HepG2 (cell line): ENCODE measurements at regions not wholly inside any gene's neighbourhood (a gene's known extent, or its start where the extent isn't known, plus 50 kb on each side); places are given as distances from the start of the nearest gene placed in this dataset.

Experiments used
- ATAC-seq: fragments of 200-7000 bp; cut with Tn5 transposase; 3 replicates; pipeline ENCODE4 v1.9.1; 2020; ENCODE audit warnings: mild to moderate bottlenecking, moderate library complexity
- BruUV-seq: library from RNA; stranded (reverse); fragments of 400-500 nt; replicated peaks from 2 replicates; lab custom pipeline; 2021; lab: Mats Ljungman, UMichigan
- CTCF ChIA-PET: fragments of 300-600 bp; formaldehyde crosslinking; extraction: SDS; loops from one replicate; lab custom pipeline; 2021; ENCODE audit warnings: low total read pairs, inconsistent platforms, low intra/inter-chr PET ratio; lab: Yijun Ruan, JAX
- POLR2A ChIA-PET: fragments of 350-600 bp; sonication (Branson Sonifier 250); formaldehyde crosslinking; loops from one replicate; lab custom pipeline; 2020; ENCODE audit warnings: antibody characterized with exemption, inconsistent platforms; lab: Yijun Ruan, JAX
- DNase-seq: peaks from one replicate; pipeline ENCODE4 v3.0.0-alpha.2; 2015; ENCODE audit warnings: low spot score
- FAIRE-seq: peaks from 3 replicates; lab custom pipeline; 2011; peaks lifted over from hg19 to GRCh38; lab: Jason Lieb, UNC
- H2AFZ ChIP-seq: one replicate; pipeline ENCODE4 v1.6.1; 2011; ENCODE audit warnings: low read length, inconsistent platforms
- H3K27ac ChIP-seq: fragments of 300-600 bp; 3 replicates; pipeline ENCODE4 v1.8.0; 2011; ENCODE audit warnings: mixed run types, mild to moderate bottlenecking, mixed read lengths, low read length, inconsistent platforms; ENCODE audit not compliant: insufficient read depth; ENCODE audit errors: extremely low read length
- H3K27me3 ChIP-seq, 2 experiments: fragments of 200-600 bp in 1 of 2; 2 replicates in 1 of 2; 3 replicates in 1 of 2; pipeline versions ENCODE4 v1.6.0 to v1.8.0; 2011; ENCODE audit warnings: low read length in 2 of 2, mild to moderate bottlenecking in 2 of 2, moderate library complexity in 2 of 2, inconsistent platforms in 1 of 2; ENCODE audit not compliant: insufficient read depth in 2 of 2, control insufficient read depth in 1 of 2
- H3K36me3 ChIP-seq, 2 experiments: fragments of 200-600 bp in 1 of 2; replicated peaks in 1 of 2; 2 replicates in 1 of 2; 3 replicates in 1 of 2; pipeline versions ENCODE4 v1.5.1 to v1.8.0; 2011; ENCODE audit warnings: low read length in 2 of 2, inconsistent platforms in 1 of 2; ENCODE audit not compliant: insufficient read depth in 2 of 2, control insufficient read depth in 1 of 2
- H3K4me1 ChIP-seq: 2 replicates; pipeline ENCODE4 v1.5.1; 2012; ENCODE audit warnings: low read length, inconsistent platforms; ENCODE audit not compliant: insufficient read depth
- H3K4me2 ChIP-seq: 2 replicates; pipeline ENCODE4 v1.6.0; 2011; ENCODE audit warnings: low read depth, low read length, inconsistent platforms
- H3K4me3 ChIP-seq, 3 experiments: fragments of 200-600 bp in 1 of 3; sonication (generic), shearing (Covaris generic) in 1 of 3; replicated peaks in 1 of 3; 2 replicates each; pipeline ENCODE4 v1.5.1; 2011 to 2016; ENCODE audit warnings: low read length in 3 of 3, inconsistent platforms in 2 of 3, low read depth in 2 of 3, mild to moderate bottlenecking in 2 of 3, control low read depth in 1 of 3, mixed read lengths in 1 of 3; ENCODE audit not compliant: insufficient read depth in 1 of 3
- H3K79me2 ChIP-seq: one replicate; pipeline ENCODE4 v1.6.1; 2011; ENCODE audit warnings: low read length, inconsistent platforms; ENCODE audit not compliant: insufficient read depth
- H3K9ac ChIP-seq: 2 replicates; pipeline ENCODE4 v1.6.0; 2011; ENCODE audit warnings: mild to moderate bottlenecking, low read depth, low read length, inconsistent platforms; ENCODE audit not compliant: insufficient read depth
- H3K9me3 ChIP-seq: 2 replicates; pipeline ENCODE4 v1.5.1; 2012; ENCODE audit warnings: mild to moderate bottlenecking, low read length
- H4K20me1 ChIP-seq: 2 replicates; pipeline ENCODE4 v1.6.0; 2011; ENCODE audit warnings: inconsistent platforms, mild to moderate bottlenecking, low read length, moderate library complexity; ENCODE audit not compliant: insufficient read depth
- ADNP ChIP-seq: sonication (generic); formaldehyde crosslinking; IDR thresholded peaks from 2 replicates; pipeline ENCODE4 v1.4.0; 2020; ENCODE audit warnings: missing genetic modification reagents
- BATF2 ChIP-seq: sonication (generic); formaldehyde crosslinking; IDR thresholded peaks from 2 replicates; pipeline ENCODE4 v1.8.0; 2022; ENCODE audit warnings: mild to moderate bottlenecking, missing genetic modification reagents, moderate library complexity
- CAMTA2 ChIP-seq: sonication (generic); formaldehyde crosslinking; IDR thresholded peaks from 2 replicates; pipeline ENCODE4 v1.4.0; 2020; ENCODE audit warnings: mild to moderate bottlenecking, missing genetic modification reagents, borderline replicate concordance
- LBX2 ChIP-seq: sonication (generic); formaldehyde crosslinking; IDR thresholded peaks from 2 replicates; pipeline ENCODE4 v1.5.0; 2020; ENCODE audit warnings: missing genetic modification reagents, mild to moderate bottlenecking, borderline replicate concordance
- NFE2L1 ChIP-seq: sonication (generic); formaldehyde crosslinking; IDR thresholded peaks from 2 replicates; pipeline ENCODE4 v1.4.0; 2020; ENCODE audit warnings: missing genetic modification reagents, mild to moderate bottlenecking, borderline replicate concordance
- NFKB2 ChIP-seq: sonication (generic); formaldehyde crosslinking; IDR thresholded peaks from 2 replicates; pipeline ENCODE4 v1.4.0; 2020; ENCODE audit warnings: missing genetic modification reagents, borderline replicate concordance
- TBL1XR1 ChIP-seq: fragments of 150-350 bp; IDR thresholded peaks from 2 replicates; pipeline ENCODE4 v1.6.1; 2014; ENCODE audit warnings: borderline replicate concordance, low read length; ENCODE audit not compliant: partially characterized antibody
- TMF1 ChIP-seq: sonication (generic); formaldehyde crosslinking; IDR thresholded peaks from 2 replicates; pipeline ENCODE4 v1.8.1; 2022; ENCODE audit warnings: low read depth, missing genetic modification reagents
- ZNF3 ChIP-seq: IDR thresholded peaks from 2 replicates; pipeline ENCODE4 v1.7.0; 2017; ENCODE audit warnings: inconsistent platforms
- WGBS: methylation state at CpG from one replicate; pipeline ENCODE4 v1.1.6; 2017; ENCODE audit warnings: low lambda C conversion rate; 5-methylcytosine and 5-hydroxymethylcytosine counted together
- in situ Hi-C: cut with HindIII; loops from 2 replicates; pipeline ENCODE4 v1.10.0; 2017; ENCODE audit warnings: low pct_unique_long_range_greater_than_20kb; ENCODE audit not compliant: extremely low pct_ligation_motif_present
- intact Hi-C: fragments of 100-400 bp; cut with micrococcal nuclease; formaldehyde crosslinking; loops from one replicate; pipeline ENCODE4 v1.10.0; 2022; ENCODE audit not compliant: unreplicated experiment
- TF ChIP-seq, protein P1 (sequence below): sonication (generic); formaldehyde crosslinking; conservative IDR thresholded peaks from 2 replicates; pipeline ENCODE4 v1.8.0; 2022; ENCODE audit warnings: missing genetic modification reagents

DNA sequence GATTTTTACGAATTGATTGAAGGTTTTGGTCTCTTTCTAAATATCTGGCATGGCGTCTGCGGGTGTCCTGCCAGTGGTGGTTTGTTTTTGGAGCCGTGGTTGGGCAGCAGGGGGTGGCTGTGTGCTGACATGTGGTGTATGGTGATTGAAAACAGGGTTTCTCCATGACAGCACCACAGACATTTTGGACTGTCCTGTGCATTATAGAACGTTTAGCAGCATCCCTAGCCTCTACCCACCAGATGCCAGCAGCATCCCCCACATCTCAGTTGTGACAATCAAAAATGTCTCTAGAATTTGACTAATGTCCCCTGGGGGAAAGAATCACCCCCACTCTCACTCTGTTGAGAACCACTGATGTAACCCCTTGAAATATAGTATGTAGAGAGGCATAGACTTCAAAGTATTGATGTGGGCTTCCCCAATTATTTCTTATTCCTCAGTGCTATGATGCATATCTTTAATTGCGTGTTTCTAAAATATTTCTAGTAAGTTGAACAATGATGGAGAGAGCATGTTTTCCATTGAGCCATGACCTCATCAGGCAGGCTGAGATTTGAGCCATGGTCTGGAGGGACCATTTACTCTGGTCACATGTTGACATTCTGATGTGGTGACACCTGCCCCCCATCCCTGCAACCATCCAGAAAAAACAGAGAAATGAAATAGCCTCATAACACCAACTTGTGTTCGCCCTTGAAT, 77.4 kb upstream of the MID1 start:
- in situ Hi-C loops (no loop called here), intact Hi-C loops (no loop called here)
- no CpG with 5 or more reads among the region's 7 CpGs for WGBS
- H4K20me1 ChIP-seq, result no peaks in the 10 kb centered on the region
- no peak overlapping the region for H3K9ac ChIP-seq
- no peaks in the 10 kb centered on the region for H3K4me1 ChIP-seq
- TF ChIP-seq BATF2 (CRISPR knock-in tag) (no peak), LBX2 (CRISPR knock-in tag) (no peak), CAMTA2 (no peak), NFE2L1 (no peak), TBL1XR1 (no peak), ADNP (CRISPR knock-in tag) (no peak), NFKB2 (CRISPR knock-in tag) (no peak), TMF1 (no peak), ZNF3 (CRISPR knock-in tag) (no peak)
- TF ChIP-seq, protein P1, sequence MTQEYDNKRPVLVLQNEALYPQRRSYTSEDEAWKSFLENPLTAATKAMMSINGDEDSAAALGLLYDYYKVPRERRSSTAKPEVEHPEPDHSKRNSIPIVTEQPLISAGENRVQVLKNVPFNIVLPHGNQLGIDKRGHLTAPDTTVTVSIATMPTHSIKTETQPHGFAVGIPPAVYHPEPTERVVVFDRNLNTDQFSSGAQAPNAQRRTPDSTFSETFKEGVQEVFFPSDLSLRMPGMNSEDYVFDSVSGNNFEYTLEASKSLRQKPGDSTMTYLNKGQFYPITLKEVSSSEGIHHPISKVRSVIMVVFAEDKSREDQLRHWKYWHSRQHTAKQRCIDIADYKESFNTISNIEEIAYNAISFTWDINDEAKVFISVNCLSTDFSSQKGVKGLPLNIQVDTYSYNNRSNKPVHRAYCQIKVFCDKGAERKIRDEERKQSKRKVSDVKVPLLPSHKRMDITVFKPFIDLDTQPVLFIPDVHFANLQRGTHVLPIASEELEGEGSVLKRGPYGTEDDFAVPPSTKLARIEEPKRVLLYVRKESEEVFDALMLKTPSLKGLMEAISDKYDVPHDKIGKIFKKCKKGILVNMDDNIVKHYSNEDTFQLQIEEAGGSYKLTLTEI, result no peak
- POLR2A ChIA-PET, result no interaction called here
- H3K9me3 ChIP-seq, result no peaks in the 10 kb centered on the region
- H3K79me2 ChIP-seq, result no peaks in the 10 kb centered on the region
- H3K4me2 ChIP-seq, result no peak overlapping the region
- CTCF ChIA-PET, result no interaction called here
- H3K27ac ChIP-seq, result no peak overlapping the region
- no peak overlapping the region for H3K4me3 ChIP-seq
- no peaks in the 10 kb centered on the region for H3K27me3 ChIP-seq
- ATAC-seq (no peak), FAIRE-seq (no peak), DNase-seq (no peak)
- no TSS peak for BruUV-seq
- no peaks in the 10 kb centered on the region for H3K36me3 ChIP-seq
- no peak overlapping the region for H2AFZ ChIP-seq
